Bronchial epithelial cell (primary cell): ENCODE measurements at regions not wholly inside any gene's neighbourhood (a gene's known extent, or its start where the extent isn't known, plus 50 kb on each side); places are given as distances from the start of the nearest gene placed in this dataset.

Source experiments
- DNase-seq: peaks from one replicate; pipeline ENCODE4 v3.0.0-alpha.2; 2010; ENCODE audit warnings: low read depth
- FAIRE-seq: peaks from 2 replicates; lab custom pipeline; 2011; peaks lifted over from hg19 to GRCh38; lab: Jason Lieb, UNC
- H3K27me3 ChIP-seq: 2 replicates; pipeline ENCODE4 v1.5.1; 2011; ENCODE audit warnings: low read length; ENCODE audit not compliant: control insufficient read depth, insufficient read depth
- H3K36me3 ChIP-seq: 2 replicates; pipeline ENCODE4 v1.5.1; 2011; ENCODE audit warnings: low read length; ENCODE audit not compliant: control insufficient read depth, insufficient read depth
- H3K4me3 ChIP-seq: 2 replicates; pipeline ENCODE4 v1.5.1; 2011; ENCODE audit warnings: mild to moderate bottlenecking, low read depth, low read length, control low read depth
- CTCF ChIP-seq: IDR thresholded peaks from 2 replicates; pipeline ENCODE4 v1.5.1; 2011; ENCODE audit warnings: mild to moderate bottlenecking, moderate library complexity, low read length, control low read depth, inconsistent platforms; ENCODE audit not compliant: insufficient read depth, severe bottlenecking

- DNase-seq (peak; percentile 99), FAIRE-seq (no peak)
- no peaks in the 10 kb centered on the region for H3K27me3 ChIP-seq
- no peak for TF ChIP-seq CTCF
- H3K4me3 ChIP-seq = no peak overlapping the region
- no peaks in the 10 kb centered on the region for H3K36me3 ChIP-seq
Measured at GRCh38 chr20:50438986-50439407, 71.2 kb upstream of the PTPN1 start.

- FAIRE-seq = no peak
- DNase-seq = no peak
- Histone ChIP-seq H3K36me3 (no peaks in the 10 kb centered on the region), H3K4me3 (no peak overlapping the region), H3K27me3 (no peaks in the 10 kb centered on the region)
- no peak for TF ChIP-seq CTCF
Measured at GRCh38 chr20:50439539-50440453, 70.4 kb upstream of the PTPN1 start.

- no peak for FAIRE-seq
- TF ChIP-seq CTCF = no peak
- H3K36me3 ChIP-seq = no peaks in the 10 kb centered on the region
Measured at GRCh38 chr20:50442512-50442911, 67.7 kb upstream of the PTPN1 start.

GRCh38 chr20:50445354-50446151, 64.6 kb upstream of the PTPN1 start:
- no peak for TF ChIP-seq CTCF
- no peak overlapping the region for H3K4me3 ChIP-seq
- DNase-seq (no peak), FAIRE-seq (no peak)
- H3K27me3 ChIP-seq = no peaks in the 10 kb centered on the region
- no peaks in the 10 kb centered on the region for H3K36me3 ChIP-seq

More at GRCh38 chr20:50442512-50442911, 67.7 kb upstream of the PTPN1 start:
- Histone ChIP-seq H3K27me3 (no peaks in the 10 kb centered on the region), H3K4me3 (no peak overlapping the region)
- DNase-seq = no peak

- DNase-seq = no peak
- no peak overlapping the region for H3K4me3 ChIP-seq
- no peak for TF ChIP-seq CTCF
- no peaks in the 10 kb centered on the region for H3K27me3 ChIP-seq
- H3K36me3 ChIP-seq = no peaks in the 10 kb centered on the region
- FAIRE-seq = no peak
Measured at GRCh38 chr20:50446351-50447101, 63.7 kb upstream of the PTPN1 start.
